ENCODE measurements at regions not wholly inside any gene's neighbourhood (a gene's known extent, or its start where the extent isn't known, plus 50 kb on each side); places are given as distances from the start of the nearest gene placed in this dataset.

- H3K9me3 ChIP-seq (ENCODE audit: control insufficient read depth in 4 of 4, insufficient read depth in 3 of 4, low read length in 3 of 4), result no peaks in the 10 kb centered on the region
- no peak overlapping the region for H3K9ac ChIP-seq (ENCODE audit: insufficient read depth in 1 of 2, low read length in 2 of 2)
- no peak overlapping the region for H3K4me3 ChIP-seq
- ATAC-seq (ENCODE audit: insufficient read depth, low FRiP score), result no peak
- peak in 2 of 3 donors; percentile 5 to 13 for DNase-seq
- no peaks in the 10 kb centered on the region for H3K36me3 ChIP-seq (ENCODE audit: control insufficient read depth in 4 of 4, insufficient read depth in 4 of 4, low read length in 4 of 4)
- no peak for TF ChIP-seq CTCF (IDR thresholded peaks at IDR 0.05; ENCODE audit: control extremely low read depth, extremely low read depth)
- H3K4me1 ChIP-seq (ENCODE audit: control insufficient read depth in 5 of 5, insufficient read depth in 5 of 5, low read length in 5 of 5), result peaks cover 0 to 24% (median 0%) of the 10 kb centered on the region in 5 donors
- 50 to 72% methylated on average over 15 of the region's 15 CpGs for WGBS, 2 donors
- H3K27ac ChIP-seq (ENCODE audit: low read depth in 1 of 2, low read length in 1 of 2), result no peak overlapping the region
- no peaks in the 10 kb centered on the region for H3K27me3 ChIP-seq (ENCODE audit: control insufficient read depth in 3 of 3, insufficient read depth in 3 of 3, low read length in 2 of 3)
These were observed 632.0 kb upstream of the TENM3 start for GRCh38 chr4:181611033-181611711.

DNA sequence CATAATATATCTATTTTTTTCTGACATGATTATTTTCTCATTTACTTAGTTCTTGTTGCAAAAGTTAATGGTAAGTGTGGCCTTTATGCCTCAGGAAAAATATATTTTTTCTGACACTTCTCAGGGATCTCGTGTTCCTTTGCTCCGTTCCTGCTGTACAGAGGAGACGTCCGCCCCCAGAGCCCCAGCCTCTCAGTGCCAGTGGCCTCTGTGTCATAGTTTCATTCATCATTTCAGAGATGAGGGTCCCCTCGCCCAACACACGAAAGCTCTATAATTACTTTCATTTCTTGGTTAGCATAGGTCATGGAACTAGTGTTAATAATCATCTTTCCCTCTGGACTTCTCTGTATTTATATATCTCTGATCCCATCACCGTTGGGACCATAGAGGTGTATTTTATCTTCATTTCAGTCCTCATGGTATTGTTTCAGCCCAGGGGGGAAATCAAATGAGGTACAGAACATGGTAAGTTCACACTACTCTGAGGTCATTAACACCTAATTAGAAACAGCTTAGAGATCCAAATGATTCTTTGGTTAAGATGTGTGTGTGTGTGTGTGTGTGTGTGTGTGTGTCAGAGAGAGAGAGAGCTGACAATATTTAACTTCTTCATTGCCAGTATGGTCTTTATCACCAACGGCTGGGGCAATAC lies 631.1 kb upstream of the TENM3 start:
- no peak overlapping the region for H3K9ac ChIP-seq (ENCODE audit: insufficient read depth in 1 of 2, low read length in 2 of 2)
- peak in 1 of 3 donors; percentile 11 for DNase-seq
- no peak for ATAC-seq (ENCODE audit: insufficient read depth, low FRiP score)
- H3K9me3 ChIP-seq (ENCODE audit: control insufficient read depth in 4 of 4, insufficient read depth in 3 of 4, low read length in 3 of 4), result no peaks in the 10 kb centered on the region
- peaks cover 0 to 24% (median 0%) of the 10 kb centered on the region in 5 donors for H3K4me1 ChIP-seq (ENCODE audit: control insufficient read depth in 5 of 5, insufficient read depth in 5 of 5, low read length in 5 of 5)
- H3K27ac ChIP-seq (ENCODE audit: low read depth in 1 of 2, low read length in 1 of 2), result no peak overlapping the region
- H3K27me3 ChIP-seq (ENCODE audit: control insufficient read depth in 3 of 3, insufficient read depth in 3 of 3, low read length in 2 of 3), result no peaks in the 10 kb centered on the region
- no peak overlapping the region for H3K4me3 ChIP-seq
- no peaks in the 10 kb centered on the region for H3K36me3 ChIP-seq (ENCODE audit: control insufficient read depth in 4 of 4, insufficient read depth in 4 of 4, low read length in 4 of 4)
- no peak for TF ChIP-seq CTCF (IDR thresholded peaks at IDR 0.05; ENCODE audit: control extremely low read depth, extremely low read depth)
- WGBS, 2 donors, result 52 to 63% methylated on average over 8 of the region's 8 CpGs

- ATAC-seq (ENCODE audit: insufficient read depth, low FRiP score) (no peak), DNase-seq (peak; percentile 16 to 25 (median 20))
- H3K36me3 ChIP-seq (ENCODE audit: control insufficient read depth in 4 of 4, insufficient read depth in 4 of 4, low read length in 4 of 4), result no peaks in the 10 kb centered on the region
- no peaks in the 10 kb centered on the region for H3K9me3 ChIP-seq (ENCODE audit: control insufficient read depth in 4 of 4, insufficient read depth in 3 of 4, low read length in 3 of 4)
- H3K4me3 ChIP-seq, result no peak overlapping the region
- 68 to 73% methylated on average over 6 of the region's 6 CpGs for WGBS, 2 donors
- H3K27me3 ChIP-seq (ENCODE audit: control insufficient read depth in 3 of 3, insufficient read depth in 3 of 3, low read length in 2 of 3), result no peaks in the 10 kb centered on the region
- no peak overlapping the region for H3K9ac ChIP-seq (ENCODE audit: insufficient read depth in 1 of 2, low read length in 2 of 2)
- no peak overlapping the region for H3K27ac ChIP-seq (ENCODE audit: low read depth in 1 of 2, low read length in 1 of 2)
- no peak for TF ChIP-seq CTCF (IDR thresholded peaks at IDR 0.05; ENCODE audit: control extremely low read depth, extremely low read depth)
- H3K4me1 ChIP-seq (ENCODE audit: control insufficient read depth in 5 of 5, insufficient read depth in 5 of 5, low read length in 5 of 5), result peaks cover 0 to 24% (median 5%) of the 10 kb centered on the region in 5 donors
These were observed 630.0 kb upstream of the TENM3 start for GRCh38 chr4:181613200-181613599.
